ENCODE measurements at regions not wholly inside any gene's neighbourhood (a gene's known extent, or its start where the extent isn't known, plus 50 kb on each side); places are given as distances from the start of the nearest gene placed in this dataset.

- no peak for TF ChIP-seq EZH2 (IDR thresholded peaks at IDR 0.05; ENCODE audit: borderline replicate concordance)
- TF ChIP-seq EZH2phosphoT487 (IDR thresholded peaks at IDR 0.05; ENCODE audit: low read depth, severe bottlenecking, unreplicated experiment), result no peak
- no peak for TF ChIP-seq CTCF (IDR thresholded peaks at IDR 0.05; ENCODE audit: poor library complexity)
- Histone ChIP-seq H3K4me1 (ENCODE audit: insufficient read depth) (no peaks in the 10 kb centered on the region), H3K27me3 (no peaks in the 10 kb centered on the region), H3K4me3 (no peak overlapping the region), H3K9me3 (ENCODE audit: low read depth) (no peaks in the 10 kb centered on the region), H3K27ac (no peak overlapping the region), H3K79me2 (no peaks in the 10 kb centered on the region), H3K4me2 (no peak overlapping the region), H3K36me3 (replicated peaks; ENCODE audit: insufficient read depth, low read depth) (no peaks in the 10 kb centered on the region), H2AFZ (no peak overlapping the region), H3K9me2 (replicated peaks; ENCODE audit: insufficient read depth) (no peaks in the 10 kb centered on the region), H4K20me1 (ENCODE audit: insufficient read depth, poor library complexity, severe bottlenecking) (no peaks in the 10 kb centered on the region)
- no peak for DNase-seq (ENCODE audit: low spot score)
- WGBS (ENCODE audit: low lambda C conversion rate, missing lambda C conversion rate), result 66% methylated on average over 3 of the region's 3 CpGs
Observed at GRCh38 chr14:38400751-38401150, 144.9 kb upstream of the CLEC14A start.

- H3K79me2 ChIP-seq, result no peaks in the 10 kb centered on the region
- H3K9me3 ChIP-seq (ENCODE audit: low read depth), result no peaks in the 10 kb centered on the region
- no peaks in the 10 kb centered on the region for H3K4me1 ChIP-seq (ENCODE audit: insufficient read depth)
- DNase-seq (ENCODE audit: low spot score), result no peak
- no peaks in the 10 kb centered on the region for H4K20me1 ChIP-seq (ENCODE audit: insufficient read depth, poor library complexity, severe bottlenecking)
- WGBS (ENCODE audit: low lambda C conversion rate, missing lambda C conversion rate), result 53% methylated on average over 2 of the region's 2 CpGs
- H3K4me2 ChIP-seq, result no peak overlapping the region
- no peak overlapping the region for H3K27ac ChIP-seq
- H2AFZ ChIP-seq, result no peak overlapping the region
- H3K4me3 ChIP-seq, result no peak overlapping the region
- TF ChIP-seq EZH2 (IDR thresholded peaks at IDR 0.05; ENCODE audit: borderline replicate concordance) (no peak), EZH2phosphoT487 (IDR thresholded peaks at IDR 0.05; ENCODE audit: low read depth, severe bottlenecking, unreplicated experiment) (no peak), CTCF (IDR thresholded peaks at IDR 0.05; ENCODE audit: poor library complexity) (no peak)
- no peaks in the 10 kb centered on the region for H3K27me3 ChIP-seq
- H3K9me2 ChIP-seq (replicated peaks; ENCODE audit: insufficient read depth), result no peaks in the 10 kb centered on the region
- no peaks in the 10 kb centered on the region for H3K36me3 ChIP-seq (replicated peaks; ENCODE audit: insufficient read depth, low read depth)
Observed at GRCh38 chr14:38399652-38400051, 143.8 kb upstream of the CLEC14A start.

GRCh38 chr14:38394767-38395166 is 138.9 kb upstream of the CLEC14A start:
- H3K4me1 ChIP-seq (ENCODE audit: insufficient read depth), result peaks cover 3% of the 10 kb centered on the region
- no peaks in the 10 kb centered on the region for H3K79me2 ChIP-seq
- H2AFZ ChIP-seq, result no peak overlapping the region
- no peak for DNase-seq (ENCODE audit: low spot score)
- no peaks in the 10 kb centered on the region for H3K27me3 ChIP-seq
- H3K9me2 ChIP-seq (replicated peaks; ENCODE audit: insufficient read depth), result no peaks in the 10 kb centered on the region
- no peaks in the 10 kb centered on the region for H3K9me3 ChIP-seq (ENCODE audit: low read depth)
- H4K20me1 ChIP-seq (ENCODE audit: insufficient read depth, poor library complexity, severe bottlenecking), result no peaks in the 10 kb centered on the region
- H3K27ac ChIP-seq, result no peak overlapping the region
- no peak overlapping the region for H3K4me2 ChIP-seq
- H3K4me3 ChIP-seq, result no peak overlapping the region
- TF ChIP-seq EZH2phosphoT487 (IDR thresholded peaks at IDR 0.05; ENCODE audit: low read depth, severe bottlenecking, unreplicated experiment) (no peak), CTCF (IDR thresholded peaks at IDR 0.05; ENCODE audit: poor library complexity) (no peak), EZH2 (IDR thresholded peaks at IDR 0.05; ENCODE audit: borderline replicate concordance) (no peak)
- H3K36me3 ChIP-seq (replicated peaks; ENCODE audit: insufficient read depth, low read depth), result no peaks in the 10 kb centered on the region

- TF ChIP-seq EZH2phosphoT487 (IDR thresholded peaks at IDR 0.05; ENCODE audit: low read depth, severe bottlenecking, unreplicated experiment) (no peak), EZH2 (IDR thresholded peaks at IDR 0.05; ENCODE audit: borderline replicate concordance) (no peak), CTCF (IDR thresholded peaks at IDR 0.05; ENCODE audit: poor library complexity) (no peak)
- Histone ChIP-seq H3K4me3 (no peak overlapping the region), H3K4me2 (no peak overlapping the region), H3K36me3 (replicated peaks; ENCODE audit: insufficient read depth, low read depth) (no peaks in the 10 kb centered on the region), H3K9me3 (ENCODE audit: low read depth) (no peaks in the 10 kb centered on the region), H3K4me1 (ENCODE audit: insufficient read depth) (peaks cover 3% of the 10 kb centered on the region), H3K79me2 (no peaks in the 10 kb centered on the region), H2AFZ (no peak overlapping the region), H3K27ac (no peak overlapping the region), H3K27me3 (no peaks in the 10 kb centered on the region), H4K20me1 (ENCODE audit: insufficient read depth, poor library complexity, severe bottlenecking) (no peaks in the 10 kb centered on the region), H3K9me2 (replicated peaks; ENCODE audit: insufficient read depth) (no peaks in the 10 kb centered on the region)
- 58% methylated on average over 2 of the region's 2 CpGs for WGBS (ENCODE audit: low lambda C conversion rate, missing lambda C conversion rate)
- no peak for DNase-seq (ENCODE audit: low spot score)
Observed at GRCh38 chr14:38394064-38394463, 138.2 kb upstream of the CLEC14A start.
